HUES48 (cell line): ENCODE measurements at regions not wholly inside any gene's neighbourhood (a gene's known extent, or its start where the extent isn't known, plus 50 kb on each side); places are given as distances from the start of the nearest gene placed in this dataset.

Source experiments
- H3K27ac ChIP-seq: one replicate; pipeline ENCODE4 v1.7.0; 2013; ENCODE audit warnings: low read depth, low read length, inconsistent platforms
- H3K27me3 ChIP-seq: 2 replicates; pipeline ENCODE4 v1.6.1; 2013; ENCODE audit warnings: mild to moderate bottlenecking, low read length; ENCODE audit not compliant: control insufficient read depth, insufficient read depth
- H3K36me3 ChIP-seq: 2 replicates; pipeline ENCODE4 v1.6.1; 2013; ENCODE audit warnings: low read length; ENCODE audit not compliant: control insufficient read depth, insufficient read depth
- H3K4me1 ChIP-seq: 2 replicates; pipeline ENCODE4 v1.6.1; 2013; ENCODE audit warnings: mild to moderate bottlenecking, low read length; ENCODE audit not compliant: control insufficient read depth, insufficient read depth
- H3K4me3 ChIP-seq: 2 replicates; pipeline ENCODE4 v1.5.1; 2013; ENCODE audit warnings: mild to moderate bottlenecking, low read depth, low read length
- H3K9ac ChIP-seq: 2 replicates; pipeline ENCODE4 v1.6.1; 2013; ENCODE audit warnings: mild to moderate bottlenecking, low read depth, low read length, moderate library complexity
- H3K9me3 ChIP-seq: 2 replicates; pipeline ENCODE4 v1.6.1; 2013; ENCODE audit warnings: low read length; ENCODE audit not compliant: control insufficient read depth, insufficient read depth

DNA sequence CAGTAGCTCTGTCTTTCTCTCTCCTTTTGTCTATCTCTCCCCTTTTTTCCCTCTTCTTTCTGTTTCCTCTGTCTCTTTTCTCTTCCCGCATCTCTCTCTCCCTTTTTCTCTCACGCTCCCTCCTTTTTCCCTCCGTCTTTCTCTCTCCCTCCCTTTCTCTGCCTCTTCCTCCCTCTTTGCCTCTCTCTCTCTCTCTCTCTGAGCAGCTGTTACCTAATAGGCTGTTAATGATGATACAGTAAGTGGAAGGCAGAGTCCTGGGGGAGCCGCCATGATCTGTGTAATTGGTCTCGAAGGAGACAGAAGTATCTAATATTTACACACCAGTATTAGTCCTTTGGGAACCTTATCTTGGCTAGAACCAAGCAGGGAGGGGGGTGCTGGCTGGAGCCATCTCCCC, 136.1 kb upstream of the CIBAR2 start:
- peaks cover 13% of the 10 kb centered on the region for H3K4me1 ChIP-seq
- no peaks in the 10 kb centered on the region for H3K9me3 ChIP-seq
- H3K4me3 ChIP-seq: no peak overlapping the region
- no peaks in the 10 kb centered on the region for H3K27me3 ChIP-seq
- no peak overlapping the region for H3K9ac ChIP-seq
- no peak overlapping the region for H3K27ac ChIP-seq
- H3K36me3 ChIP-seq: no peaks in the 10 kb centered on the region

DNA sequence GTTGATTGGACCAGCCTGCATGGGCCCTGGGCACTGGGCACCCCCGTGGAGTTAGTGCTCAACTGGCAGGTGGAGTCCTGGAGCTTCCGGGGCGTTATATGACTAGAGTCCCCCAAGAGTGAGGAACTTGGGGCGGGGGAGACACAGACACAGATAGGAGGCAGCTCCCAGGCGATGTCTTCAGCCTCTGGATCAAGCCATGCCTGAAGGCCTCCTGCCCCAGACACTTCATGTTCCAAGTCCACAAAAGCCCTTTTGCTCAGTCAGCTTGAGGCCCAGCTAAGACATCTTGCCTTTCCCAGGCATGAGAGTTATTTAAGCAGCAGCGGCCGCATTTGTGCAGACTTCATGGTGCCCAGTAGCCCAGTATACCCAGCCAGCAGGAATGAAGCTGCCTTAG, 136.6 kb upstream of the CIBAR2 start:
- no peak overlapping the region for H3K4me3 ChIP-seq
- peaks cover 15% of the 10 kb centered on the region for H3K4me1 ChIP-seq
- no peak overlapping the region for H3K27ac ChIP-seq
- H3K27me3 ChIP-seq: no peaks in the 10 kb centered on the region
- no peak overlapping the region for H3K9ac ChIP-seq
- no peaks in the 10 kb centered on the region for H3K36me3 ChIP-seq
- no peaks in the 10 kb centered on the region for H3K9me3 ChIP-seq

DNA sequence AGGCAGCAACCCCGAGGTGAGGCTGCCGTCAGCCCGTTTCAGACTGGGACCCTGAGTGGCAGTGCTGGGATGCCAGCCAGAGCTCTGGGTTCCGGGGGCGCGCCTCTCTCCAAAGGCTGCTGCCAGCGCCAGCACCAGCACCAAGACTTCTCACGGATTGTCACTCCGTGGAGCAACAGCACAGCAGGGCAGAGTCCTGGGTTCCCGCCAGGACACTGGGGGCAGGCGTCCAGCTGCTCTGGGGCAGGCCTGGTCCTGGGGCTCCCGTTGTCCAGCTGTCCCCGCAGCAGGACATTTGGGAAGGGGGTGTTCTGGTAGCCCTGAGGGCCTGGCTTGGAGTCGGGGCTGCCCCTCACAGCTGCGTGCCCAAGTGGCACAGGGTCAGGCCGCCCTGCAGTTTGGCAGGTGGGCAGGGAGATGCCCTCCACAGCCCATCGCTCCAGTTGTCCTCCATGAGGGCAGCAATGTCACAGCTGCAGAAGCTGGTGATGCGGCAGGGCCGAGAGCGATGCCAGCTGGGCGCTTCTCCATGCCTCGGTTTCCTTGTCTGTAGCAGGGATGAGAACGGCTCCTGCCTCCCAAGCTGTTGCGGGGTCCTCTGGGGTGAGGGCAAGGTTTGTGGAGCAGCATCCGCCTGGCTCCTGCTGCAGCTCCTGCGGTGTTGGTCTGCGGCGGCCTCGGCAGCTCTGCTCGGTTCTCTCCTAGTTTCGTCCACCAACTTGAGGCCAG, 137.3 kb upstream of the CIBAR2 start:
- H3K9me3 ChIP-seq: no peaks in the 10 kb centered on the region
- H3K36me3 ChIP-seq: no peaks in the 10 kb centered on the region
- peaks cover 15% of the 10 kb centered on the region for H3K4me1 ChIP-seq
- no peak overlapping the region for H3K9ac ChIP-seq
- H3K4me3 ChIP-seq: no peak overlapping the region
- H3K27me3 ChIP-seq: no peaks in the 10 kb centered on the region
- H3K27ac ChIP-seq: no peak overlapping the region

DNA sequence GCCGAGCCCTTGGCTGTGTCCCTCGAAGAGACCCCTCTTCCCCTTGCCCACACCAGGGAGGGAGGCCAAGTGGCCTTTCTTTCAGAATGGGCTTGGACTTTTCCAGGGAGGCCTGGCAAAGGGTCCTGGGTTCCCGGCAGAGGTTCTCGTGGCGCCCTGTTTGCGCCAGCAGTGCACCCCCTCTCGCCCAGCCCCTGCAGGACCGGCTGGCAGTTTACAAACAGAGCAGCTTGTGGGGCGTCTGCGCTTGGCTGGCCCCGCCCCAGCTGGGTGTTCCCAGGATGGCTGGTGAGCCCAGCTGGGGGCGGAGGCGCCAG, 137.8 kb upstream of the CIBAR2 start:
- H3K9me3 ChIP-seq: no peaks in the 10 kb centered on the region
- no peaks in the 10 kb centered on the region for H3K27me3 ChIP-seq
- H3K4me3 ChIP-seq: no peak overlapping the region
- H3K36me3 ChIP-seq: no peaks in the 10 kb centered on the region
- H3K4me1 ChIP-seq: peaks cover 15% of the 10 kb centered on the region
- no peak overlapping the region for H3K9ac ChIP-seq
- no peak overlapping the region for H3K27ac ChIP-seq

DNA sequence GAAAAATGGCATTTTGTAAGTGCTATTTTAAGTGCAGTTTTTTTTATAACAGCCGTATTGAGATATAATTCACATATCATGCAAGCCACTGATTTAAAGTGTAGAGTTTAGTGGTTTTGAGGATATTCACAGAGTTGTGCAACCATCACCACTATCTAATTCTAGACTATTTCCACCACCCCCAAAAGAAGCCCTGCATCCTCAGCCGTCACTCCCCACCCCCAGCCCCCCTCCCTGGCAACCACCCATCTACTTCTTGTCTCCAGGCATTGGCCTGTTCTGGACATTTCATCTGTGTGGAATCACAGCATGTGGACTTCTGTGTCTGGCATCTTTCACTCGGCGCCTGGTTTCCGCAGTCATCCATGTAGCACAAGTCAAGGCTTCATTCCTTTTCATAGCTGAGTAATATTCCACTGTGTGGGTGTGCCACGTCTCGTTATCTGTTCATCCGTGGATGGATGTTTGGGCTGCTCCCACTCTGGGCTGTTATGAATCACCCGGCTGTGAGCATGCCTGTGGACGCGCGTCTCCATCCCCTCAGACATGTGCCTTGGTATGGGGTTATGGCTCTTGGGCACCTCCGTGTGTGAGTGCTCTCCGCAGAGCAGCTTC, 138.4 kb upstream of the CIBAR2 start:
- Histone ChIP-seq H3K36me3 (no peaks in the 10 kb centered on the region), H3K27ac (no peak overlapping the region), H3K4me1 (peaks cover 10% of the 10 kb centered on the region), H3K9me3 (no peaks in the 10 kb centered on the region), H3K4me3 (no peak overlapping the region), H3K27me3 (no peaks in the 10 kb centered on the region), H3K9ac (no peak overlapping the region)

DNA sequence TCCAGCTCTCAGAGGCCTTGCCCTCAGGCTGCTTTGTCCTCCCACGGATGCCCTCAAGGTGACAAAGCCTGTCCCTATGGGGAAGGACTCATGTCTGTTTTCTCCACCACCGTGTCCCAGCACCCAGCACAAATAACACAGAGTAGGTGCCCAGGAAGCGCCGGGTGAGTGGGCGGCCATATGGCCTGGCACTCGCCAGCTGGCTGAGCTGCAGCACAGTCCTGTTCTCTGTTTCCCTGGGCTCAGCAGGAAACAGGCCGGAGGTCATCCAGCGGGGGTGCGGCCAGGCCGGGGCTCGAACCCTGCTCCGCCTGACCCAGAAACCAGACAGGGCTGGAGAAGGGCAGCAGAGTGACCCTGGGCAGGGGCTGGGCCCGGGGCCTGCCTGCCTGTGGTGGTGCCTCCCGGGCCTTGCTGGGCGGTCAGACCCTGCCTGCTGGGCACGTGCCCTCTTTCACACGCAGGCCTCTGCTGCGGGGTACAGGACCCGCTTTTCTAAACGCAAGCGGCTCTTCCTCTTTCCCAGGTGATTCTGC, 139.0 kb upstream of the CIBAR2 start:
- H3K4me1 ChIP-seq: peaks cover 10% of the 10 kb centered on the region
- no peaks in the 10 kb centered on the region for H3K36me3 ChIP-seq
- H3K9me3 ChIP-seq: no peaks in the 10 kb centered on the region
- no peaks in the 10 kb centered on the region for H3K27me3 ChIP-seq
- no peak overlapping the region for H3K9ac ChIP-seq
- no peak overlapping the region for H3K27ac ChIP-seq
- no peak overlapping the region for H3K4me3 ChIP-seq

DNA sequence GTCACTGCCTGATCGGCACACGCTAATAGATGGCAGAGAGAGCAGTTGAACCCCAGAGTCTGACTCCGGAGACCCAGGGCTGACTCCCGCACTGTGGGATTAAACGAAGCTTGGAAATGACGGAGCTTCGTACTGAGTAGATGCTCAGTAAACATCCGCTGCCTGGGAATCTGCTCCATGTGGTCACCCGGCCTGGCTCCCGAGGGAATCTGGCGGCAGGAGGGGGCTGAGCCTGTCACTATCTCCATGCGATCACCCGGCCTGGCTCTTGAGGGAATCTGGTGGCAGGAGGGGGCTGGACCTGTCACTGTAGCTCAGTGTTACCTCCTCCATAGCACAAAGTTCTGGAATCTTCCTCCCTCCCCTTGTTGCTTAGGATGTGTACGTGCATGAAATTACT, 139.7 kb upstream of the CIBAR2 start:
- no peaks in the 10 kb centered on the region for H3K36me3 ChIP-seq
- H3K27me3 ChIP-seq: no peaks in the 10 kb centered on the region

DNA sequence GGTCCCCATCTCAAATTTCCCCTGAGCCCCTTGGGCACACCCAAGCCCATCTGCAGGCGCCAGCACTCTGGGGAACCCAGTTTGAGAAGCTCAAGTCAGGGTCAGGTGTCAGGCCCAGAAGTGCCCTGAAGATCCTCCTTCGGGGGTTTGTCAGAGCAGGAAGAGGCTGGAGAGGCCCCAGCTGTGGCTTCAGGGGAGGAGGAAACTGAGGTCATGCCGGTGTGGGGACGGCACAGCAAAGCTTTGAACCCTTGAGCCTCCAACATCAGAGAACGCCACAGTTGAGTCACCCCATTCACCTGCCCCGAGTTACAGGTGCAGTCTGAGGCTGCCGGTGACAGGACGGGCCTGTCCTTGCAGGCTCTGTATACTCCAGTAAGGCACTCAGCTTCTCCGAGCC, 140.2 kb upstream of the CIBAR2 start:
- no peaks in the 10 kb centered on the region for H3K27me3 ChIP-seq
- H3K9ac ChIP-seq: no peak overlapping the region
- H3K9me3 ChIP-seq: no peaks in the 10 kb centered on the region
- no peaks in the 10 kb centered on the region for H3K36me3 ChIP-seq
- H3K4me3 ChIP-seq: no peak overlapping the region
- no peak overlapping the region for H3K27ac ChIP-seq
- peaks cover 10% of the 10 kb centered on the region for H3K4me1 ChIP-seq

More for the DNA sequence above, 139.7 kb upstream of the CIBAR2 start:
- Histone ChIP-seq H3K27ac (no peak overlapping the region), H3K9me3 (no peaks in the 10 kb centered on the region), H3K9ac (no peak overlapping the region), H3K4me1 (peaks cover 10% of the 10 kb centered on the region), H3K4me3 (no peak overlapping the region)

DNA sequence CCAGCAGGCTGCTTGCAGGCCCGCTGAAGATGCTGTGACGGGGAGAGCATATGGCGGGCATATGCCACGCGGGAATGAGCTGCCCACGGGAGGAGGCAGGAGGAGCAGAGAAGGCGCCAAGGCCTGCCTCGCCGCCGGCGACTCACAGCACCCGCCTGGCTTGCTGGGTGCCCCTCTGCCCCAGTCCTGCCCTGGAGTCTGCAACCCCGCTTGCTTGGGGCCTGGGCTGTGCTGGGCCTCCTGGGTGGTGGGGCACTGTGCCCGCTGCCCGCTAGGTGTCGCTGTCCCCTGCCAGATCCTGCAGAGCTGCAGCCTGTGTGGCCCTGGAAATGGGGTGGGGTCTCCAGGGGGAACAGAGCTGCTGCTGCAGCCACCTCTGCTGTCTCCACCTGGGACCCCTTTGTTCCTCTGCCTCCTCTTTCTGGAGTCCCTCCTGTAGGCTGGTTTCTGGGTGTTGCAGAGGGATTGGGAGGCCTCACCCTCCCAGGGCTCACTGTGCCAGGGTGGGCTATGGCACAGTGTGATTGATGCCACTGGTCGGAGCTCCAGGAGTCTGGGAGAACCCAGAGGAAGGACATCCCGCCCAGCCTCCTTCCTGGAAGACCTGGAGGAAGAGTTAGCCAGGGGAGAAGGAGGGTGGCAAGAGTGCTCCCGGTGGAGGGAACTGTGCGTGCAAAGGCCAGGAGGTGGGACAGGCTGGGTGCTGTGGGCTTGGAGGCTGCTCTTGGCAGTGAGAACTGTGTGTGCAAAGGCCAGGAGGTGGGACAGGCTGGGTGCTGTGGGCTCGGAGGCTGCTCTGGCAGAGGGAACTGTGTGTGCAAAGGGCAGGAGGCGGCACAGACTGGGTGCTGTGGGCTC, 141.0 kb upstream of the CIBAR2 start:
- H3K9me3 ChIP-seq: no peaks in the 10 kb centered on the region
- no peaks in the 10 kb centered on the region for H3K27me3 ChIP-seq
- H3K36me3 ChIP-seq: no peaks in the 10 kb centered on the region
- H3K4me1 ChIP-seq: peaks cover 10% of the 10 kb centered on the region
- no peak overlapping the region for H3K4me3 ChIP-seq
- no peak overlapping the region for H3K9ac ChIP-seq
- H3K27ac ChIP-seq: no peak overlapping the region

DNA sequence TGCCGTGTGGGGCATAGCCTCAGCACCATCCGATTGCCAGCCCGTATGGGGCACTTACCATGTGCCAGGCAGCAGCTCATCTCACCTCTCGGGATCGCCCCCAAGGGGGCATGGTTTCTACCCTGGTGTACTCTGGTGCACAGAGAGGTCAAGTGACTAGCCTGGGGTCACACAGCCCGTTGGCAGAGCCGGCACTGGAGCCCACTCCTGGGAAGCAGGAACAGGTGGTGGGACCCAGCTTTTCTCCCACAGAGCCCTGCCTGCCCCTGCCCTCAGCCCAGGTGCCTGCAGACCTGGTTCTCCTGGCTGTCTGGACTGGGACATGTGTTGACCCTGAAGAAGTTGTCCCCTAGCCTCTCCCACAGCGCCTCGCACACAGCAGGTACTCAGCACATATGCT, 141.8 kb upstream of the CIBAR2 start:
- Histone ChIP-seq H3K27ac (no peak overlapping the region), H3K4me1 (peaks cover 10% of the 10 kb centered on the region), H3K27me3 (no peaks in the 10 kb centered on the region), H3K36me3 (no peaks in the 10 kb centered on the region), H3K9me3 (no peaks in the 10 kb centered on the region), H3K4me3 (no peak overlapping the region), H3K9ac (no peak overlapping the region)

DNA sequence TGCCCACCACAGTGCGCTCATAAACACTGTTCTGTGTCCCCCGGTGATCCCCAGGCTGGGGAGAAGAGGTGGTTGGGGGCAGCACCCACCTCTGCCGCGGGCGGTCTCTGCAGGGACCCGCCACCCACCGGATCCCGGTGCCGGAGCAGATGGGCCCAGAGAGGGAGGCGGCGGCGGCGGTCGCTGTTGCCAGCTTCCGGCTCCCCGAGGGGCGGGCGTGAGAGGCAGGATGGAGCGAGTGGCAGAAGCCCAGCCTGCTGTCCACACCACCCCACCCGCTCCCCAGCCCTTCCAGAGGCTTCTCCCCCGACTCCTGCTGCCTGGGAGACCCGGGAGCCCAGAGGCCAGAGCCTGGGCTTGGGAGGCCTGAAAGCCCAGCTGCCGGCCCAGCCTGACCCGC, 142.6 kb upstream of the CIBAR2 start:
- H3K9ac ChIP-seq: no peak overlapping the region

More for the DNA sequence above, 142.6 kb upstream of the CIBAR2 start:
- H3K36me3 ChIP-seq: no peaks in the 10 kb centered on the region
- no peaks in the 10 kb centered on the region for H3K27me3 ChIP-seq
- no peak overlapping the region for H3K27ac ChIP-seq
- no peak overlapping the region for H3K4me3 ChIP-seq
- peaks cover 7% of the 10 kb centered on the region for H3K4me1 ChIP-seq
- no peaks in the 10 kb centered on the region for H3K9me3 ChIP-seq
